HuH-7 (cell line): ENCODE measurements at regions not wholly inside any gene's neighbourhood (a gene's known extent, or its start where the extent isn't known, plus 50 kb on each side); places are given as distances from the start of the nearest gene placed in this dataset.

Experiments used
- DNase-seq: peaks from one replicate; pipeline ENCODE4 v3.0.0; 2011; ENCODE audit warnings: low spot score

GRCh38 chr5:126334760-126335159 is 88.4 kb upstream of the GRAMD2B start:
- DNase-seq, result no peak

DNA sequence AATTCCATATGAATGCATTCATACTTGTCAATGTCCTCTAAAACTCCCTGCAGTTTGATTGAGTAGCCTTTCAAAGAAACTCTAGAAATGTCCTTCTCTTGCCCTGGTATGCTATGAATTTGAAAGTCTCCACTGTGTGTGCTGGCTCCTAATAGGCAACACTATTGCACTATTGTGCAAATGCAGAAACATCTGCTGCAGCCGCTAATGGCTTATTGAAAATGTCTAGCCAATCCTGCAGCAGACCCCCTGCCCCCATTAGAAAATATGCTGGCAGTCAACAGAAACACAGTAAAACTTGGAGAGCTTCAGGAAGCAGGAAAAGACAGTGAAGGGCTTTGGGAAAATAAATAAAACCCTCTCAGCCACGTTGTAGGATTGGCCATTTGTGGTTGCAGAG is 87.3 kb upstream of the GRAMD2B start:
- no peak for DNase-seq

- no peak for DNase-seq
Measured at GRCh38 chr5:126338635-126339034, 84.6 kb upstream of the GRAMD2B start.

DNA sequence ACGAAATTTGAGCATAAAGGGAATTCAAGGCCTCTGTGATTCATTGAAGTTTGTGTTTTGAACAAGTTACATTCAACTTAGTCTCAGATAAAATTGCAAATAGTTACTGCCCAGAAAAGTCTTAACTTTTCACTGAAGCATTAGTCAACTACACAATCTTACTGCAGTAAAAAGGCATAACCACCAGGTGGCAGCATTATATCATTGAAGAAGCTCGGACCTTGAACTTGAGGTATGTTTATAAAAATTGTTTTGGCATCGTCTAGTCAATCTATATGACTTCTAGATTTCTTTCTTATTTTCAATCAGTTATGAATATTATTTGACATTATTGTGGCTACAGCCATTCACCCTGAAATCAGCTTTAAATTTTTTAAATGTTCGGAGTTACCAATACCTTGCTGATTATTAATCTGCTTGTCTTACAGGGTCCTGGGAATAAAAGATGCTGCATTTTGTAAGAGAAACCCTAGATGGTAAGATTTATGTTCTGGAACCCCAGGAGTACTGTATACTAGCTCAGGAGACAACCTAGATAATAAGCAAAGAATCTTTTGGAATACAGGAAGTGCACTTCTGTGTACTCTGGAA is 83.9 kb upstream of the GRAMD2B start:
- DNase-seq, result peak; percentile 12

GRCh38 chr5:126341906-126342630 is 81.1 kb upstream of the GRAMD2B start:
- no peak for DNase-seq

DNA sequence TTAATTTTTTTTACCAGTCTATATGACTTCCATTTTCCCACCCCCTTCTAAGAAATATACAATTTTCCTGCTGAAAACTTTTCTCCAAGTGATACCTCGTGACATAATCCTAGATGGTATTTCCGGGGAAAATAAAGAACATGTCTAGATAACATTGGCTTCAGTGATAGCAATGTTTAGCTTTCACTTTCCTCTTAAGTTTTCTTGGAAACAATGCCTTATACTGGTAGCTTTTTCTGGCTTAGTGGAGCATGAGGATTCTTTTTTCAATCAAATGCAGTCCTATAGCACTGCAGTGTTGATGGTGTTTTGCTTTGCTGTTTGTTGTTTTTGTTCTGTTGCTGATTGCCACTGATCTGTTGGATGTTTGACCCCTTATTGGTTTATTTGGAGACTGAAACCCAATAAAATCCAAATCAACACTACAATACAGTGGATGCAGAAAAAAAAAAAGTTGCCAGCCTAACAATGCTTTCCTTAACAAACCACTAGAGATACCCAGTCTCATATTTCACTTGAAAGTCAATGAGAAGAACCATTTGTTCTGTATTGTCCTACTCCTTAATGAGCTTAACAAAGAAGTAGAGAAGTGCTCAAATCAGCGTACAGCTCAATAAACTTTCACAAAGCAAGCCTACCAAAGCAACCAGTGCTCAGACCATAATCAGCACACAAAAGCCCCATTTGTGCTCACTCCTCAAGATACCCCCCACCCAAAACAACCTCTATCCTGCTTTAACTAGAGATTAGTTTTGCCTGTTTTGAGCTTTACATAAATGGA is 74.2 kb upstream of the GRAMD2B start:
- no peak for DNase-seq

- DNase-seq, result no peak
Measured at GRCh38 chr5:126351153-126351552, 72.1 kb upstream of the GRAMD2B start.

- peak; percentile 26 for DNase-seq
Measured at GRCh38 chr5:126354012-126354857, 69.0 kb upstream of the GRAMD2B start.

GRCh38 chr5:126354858-126355731 is 68.1 kb upstream of the GRAMD2B start:
- no peak for DNase-seq

- DNase-seq, result no peak
Measured at GRCh38 chr5:126355940-126356339, 67.3 kb upstream of the GRAMD2B start.

DNA sequence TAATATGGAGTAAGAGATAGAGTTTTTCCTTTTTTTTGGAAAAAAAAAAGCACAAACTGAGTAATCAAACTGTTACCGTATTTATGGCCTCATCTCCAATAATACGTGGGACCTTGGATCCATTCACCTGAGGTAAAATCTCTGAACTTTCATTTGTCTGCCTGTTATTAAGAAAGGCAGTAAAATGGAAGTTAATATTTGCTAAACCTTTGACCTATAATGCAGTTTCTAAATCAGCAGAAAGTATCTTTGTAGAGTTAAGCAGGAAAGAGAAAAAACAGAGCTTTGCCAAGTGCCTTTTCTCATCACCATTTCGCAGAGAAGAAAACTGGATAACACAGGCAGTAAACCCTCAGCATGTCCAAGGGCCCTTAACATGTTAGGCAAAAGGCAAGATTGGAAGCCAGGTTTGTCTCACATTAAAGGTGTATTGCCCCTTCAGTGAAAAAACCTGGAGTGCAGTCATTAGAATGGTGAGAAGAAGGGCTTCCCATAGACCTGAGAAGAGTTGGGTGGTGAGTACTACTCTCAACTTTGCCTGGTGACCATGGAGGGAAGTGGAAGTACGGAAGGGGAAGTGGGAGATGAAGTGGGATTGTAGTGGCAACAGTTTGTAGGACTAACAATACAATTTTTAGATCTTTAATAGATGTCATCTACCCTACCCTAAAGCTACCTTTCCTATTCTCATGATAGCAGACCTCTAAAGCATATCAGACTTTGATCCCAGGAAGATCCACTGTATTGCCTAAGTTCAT is 65.4 kb upstream of the GRAMD2B start:
- no peak for DNase-seq

GRCh38 chr5:126358525-126358924 is 64.7 kb upstream of the GRAMD2B start:
- DNase-seq, result no peak

DNA sequence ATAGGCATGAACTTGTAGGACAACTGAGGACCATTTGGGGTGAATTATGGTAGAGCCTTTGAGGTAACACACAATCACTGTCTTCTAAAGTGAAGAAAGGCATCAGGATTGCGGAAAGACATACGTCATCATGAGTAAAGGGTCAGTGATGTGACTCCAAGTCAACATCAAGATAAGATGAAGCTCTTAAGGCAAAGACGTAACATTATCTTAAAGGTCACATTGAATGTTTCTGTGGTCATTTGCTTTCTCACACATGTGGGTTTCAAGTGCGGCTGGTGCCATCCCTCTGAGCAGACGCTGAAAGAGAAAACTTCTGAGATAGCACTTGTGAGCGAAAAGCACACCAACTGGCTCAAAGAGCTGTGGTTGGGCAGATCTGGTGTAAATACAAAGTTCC is 63.3 kb upstream of the GRAMD2B start:
- no peak for DNase-seq

GRCh38 chr5:126360467-126360866 is 62.7 kb upstream of the GRAMD2B start:
- DNase-seq, result no peak

- DNase-seq, result no peak
Measured at GRCh38 chr5:126363658-126364057, 59.6 kb upstream of the GRAMD2B start.

GRCh38 chr5:126364206-126364902 is 58.9 kb upstream of the GRAMD2B start:
- DNase-seq, result no peak

DNA sequence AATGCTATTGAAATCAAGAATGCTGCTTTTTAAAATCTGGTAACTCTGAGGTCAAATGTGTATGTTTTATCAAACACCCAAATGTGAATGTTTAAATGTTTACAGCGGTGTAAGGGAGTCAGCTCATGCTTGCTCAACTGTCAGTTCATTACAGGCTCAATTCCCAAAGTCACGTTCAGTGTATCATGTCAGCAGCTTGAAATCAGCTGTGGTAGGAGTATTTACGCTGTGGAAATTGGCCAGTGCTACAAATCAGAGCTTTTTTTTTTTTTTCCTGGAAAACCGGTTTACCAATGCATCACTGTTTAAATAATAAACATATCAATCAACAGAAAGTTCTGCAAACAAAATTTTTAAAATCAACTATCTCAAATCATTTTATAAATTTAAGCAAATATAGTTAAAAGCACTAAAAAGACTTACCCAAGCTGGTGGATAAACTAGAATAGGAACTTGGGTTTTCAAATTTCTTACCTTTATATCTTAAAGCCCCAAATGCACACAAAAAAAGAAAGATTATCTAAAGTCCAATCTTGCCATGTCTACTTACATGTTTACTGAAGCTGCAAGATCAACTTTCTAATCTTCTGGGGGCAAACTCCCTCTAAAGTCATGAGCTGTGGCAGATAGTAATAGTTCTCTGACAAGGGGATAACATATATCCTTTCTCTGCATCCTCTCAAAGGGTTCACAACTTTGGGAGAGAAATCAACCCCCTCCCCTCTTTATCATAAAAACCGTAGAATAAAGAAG is 57.6 kb upstream of the GRAMD2B start:
- DNase-seq, result no peak

- DNase-seq, result no peak
Measured at GRCh38 chr5:126366199-126366560, 57.0 kb upstream of the GRAMD2B start.

DNA sequence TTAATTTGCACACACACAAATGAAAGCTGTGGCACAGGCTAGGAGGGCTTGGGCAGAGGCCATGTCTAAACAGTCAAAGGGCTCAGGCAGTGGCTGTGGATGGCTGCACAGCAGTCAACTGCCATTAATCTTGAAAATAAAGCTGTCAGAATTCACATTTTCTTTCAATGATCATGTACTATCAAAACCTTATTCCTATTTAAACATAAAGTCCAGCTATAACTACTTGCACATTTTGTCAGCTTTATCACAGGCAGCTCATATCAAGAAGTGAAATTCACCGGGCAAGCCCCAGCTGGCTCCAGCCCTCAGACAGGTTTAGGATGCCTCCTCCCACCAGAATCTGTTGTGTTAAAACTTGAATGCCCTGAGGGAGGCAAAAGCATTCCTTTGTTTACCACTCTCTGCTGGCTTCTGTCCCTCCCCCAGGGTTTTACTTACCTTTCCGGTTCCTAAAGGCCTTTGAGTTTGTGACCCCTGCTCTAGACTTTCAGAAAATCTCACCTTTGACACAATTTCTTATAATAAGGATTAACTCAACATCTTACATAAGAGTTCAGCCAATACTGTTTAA is 54.9 kb upstream of the GRAMD2B start:
- DNase-seq, result no peak
